Panc1 (cell line): ENCODE measurements at regions not wholly inside any gene's neighbourhood (a gene's known extent, or its start where the extent isn't known, plus 50 kb on each side); places are given as distances from the start of the nearest gene placed in this dataset.

ENCODE experiments used
- ATAC-seq: fragments of 200-7000 bp; cut with Tn5 transposase; 2 replicates; pipeline ENCODE4 v1.9.1; 2020; ENCODE audit warnings: mild to moderate bottlenecking, moderate library complexity
- BruUV-seq: library from RNA; stranded (reverse); fragments of 400-500 nt; replicated peaks from 2 replicates; lab custom pipeline; 2021; lab: Mats Ljungman, UMichigan
- CTCF ChIA-PET: fragments of 300-600 bp; sonication (Branson Sonifier 250); formaldehyde crosslinking; loops from one replicate; lab custom pipeline; 2022; ENCODE audit warnings: antibody characterized with exemption; lab: Charles Lee
- POLR2A ChIA-PET: fragments of 300-600 bp; sonication (Branson Sonifier 250); formaldehyde crosslinking; loops from one replicate; lab custom pipeline; 2022; ENCODE audit warnings: antibody characterized with exemption; lab: Charles Lee
- DNase-seq: peaks from one replicate; pipeline ENCODE4 v3.0.0-alpha.2; 2010; ENCODE audit warnings: low read depth, low spot score
- H3K27ac ChIP-seq: 2 replicates; pipeline ENCODE4 v1.5.1; 2011; ENCODE audit warnings: mild to moderate bottlenecking, low read length, inconsistent platforms
- H3K27me3 ChIP-seq: fragments of 200-500 bp; sonication (Bioruptor generic); 2 replicates; pipeline ENCODE4 v1.6.0; 2014; ENCODE audit warnings: low read length, inconsistent platforms; ENCODE audit not compliant: control insufficient read depth, insufficient read depth
- H3K36me3 ChIP-seq: fragments of 200-500 bp; sonication (Bioruptor generic); 2 replicates; pipeline ENCODE4 v1.5.1; 2014; ENCODE audit warnings: inconsistent platforms, mild to moderate bottlenecking, low read length, moderate library complexity; ENCODE audit not compliant: control insufficient read depth, insufficient read depth
- H3K4me1 ChIP-seq: 2 replicates; pipeline ENCODE4 v1.5.1; 2011; ENCODE audit warnings: inconsistent platforms, mild to moderate bottlenecking, low read length, moderate library complexity; ENCODE audit not compliant: control insufficient read depth, insufficient read depth
- H3K4me3 ChIP-seq, 2 experiments: 2 replicates each; pipeline ENCODE4 v1.5.1; 2011 to 2012; ENCODE audit warnings: low read depth in 2 of 2, low read length in 2 of 2, mild to moderate bottlenecking in 2 of 2, inconsistent platforms in 1 of 2, moderate library complexity in 1 of 2
- H3K9me3 ChIP-seq: fragments of 200-500 bp; sonication (Bioruptor generic); 2 replicates; pipeline ENCODE4 v1.5.1; 2014; ENCODE audit warnings: low read depth, mild to moderate bottlenecking, inconsistent platforms, low read length, moderate library complexity; ENCODE audit not compliant: control insufficient read depth, insufficient read depth
- POLR2AphosphoS5 ChIP-seq: IDR thresholded peaks from 2 replicates; pipeline ENCODE4 v1.6.1; 2012; ENCODE audit warnings: mild to moderate bottlenecking, low read depth, low read length, moderate library complexity
- SIN3A ChIP-seq: IDR thresholded peaks from 2 replicates; pipeline ENCODE4 v1.6.1; 2012; ENCODE audit warnings: low read depth, mild to moderate bottlenecking, low read length, moderate library complexity, borderline replicate concordance; ENCODE audit not compliant: insufficient read depth
- TCF7L2 ChIP-seq: IDR thresholded peaks from 2 replicates; pipeline ENCODE4 v1.6.1; 2011; ENCODE audit warnings: mild to moderate bottlenecking, low read depth, low read length, inconsistent platforms
- in situ Hi-C: cut with HindIII; loops from 2 replicates; pipeline ENCODE4 v1.10.0; 2016; ENCODE audit warnings: low sequenced_read_pairs, low pct_unique_long_range_greater_than_20kb
- intact Hi-C: fragments of 100-400 bp; cut with micrococcal nuclease; formaldehyde crosslinking; loops from one replicate; pipeline ENCODE4 v1.10.0; 2022; ENCODE audit not compliant: unreplicated experiment
- TF ChIP-seq, protein P1 (sequence below), 2 experiments: IDR thresholded peaks; 2 replicates each; pipeline ENCODE4 v1.6.1; 2011 to 2012; ENCODE audit warnings: low read depth in 2 of 2, control low read depth in 1 of 2, low read length in 1 of 2, mild to moderate bottlenecking in 1 of 2, moderate library complexity in 1 of 2; ENCODE audit not compliant: insufficient read depth in 1 of 2
- TF ChIP-seq, protein P2 (sequence below): fragments of 450-650 bp; IDR thresholded peaks from 2 replicates; pipeline ENCODE4 v1.5.1; 2017; ENCODE audit warnings: mild to moderate bottlenecking

DNA sequence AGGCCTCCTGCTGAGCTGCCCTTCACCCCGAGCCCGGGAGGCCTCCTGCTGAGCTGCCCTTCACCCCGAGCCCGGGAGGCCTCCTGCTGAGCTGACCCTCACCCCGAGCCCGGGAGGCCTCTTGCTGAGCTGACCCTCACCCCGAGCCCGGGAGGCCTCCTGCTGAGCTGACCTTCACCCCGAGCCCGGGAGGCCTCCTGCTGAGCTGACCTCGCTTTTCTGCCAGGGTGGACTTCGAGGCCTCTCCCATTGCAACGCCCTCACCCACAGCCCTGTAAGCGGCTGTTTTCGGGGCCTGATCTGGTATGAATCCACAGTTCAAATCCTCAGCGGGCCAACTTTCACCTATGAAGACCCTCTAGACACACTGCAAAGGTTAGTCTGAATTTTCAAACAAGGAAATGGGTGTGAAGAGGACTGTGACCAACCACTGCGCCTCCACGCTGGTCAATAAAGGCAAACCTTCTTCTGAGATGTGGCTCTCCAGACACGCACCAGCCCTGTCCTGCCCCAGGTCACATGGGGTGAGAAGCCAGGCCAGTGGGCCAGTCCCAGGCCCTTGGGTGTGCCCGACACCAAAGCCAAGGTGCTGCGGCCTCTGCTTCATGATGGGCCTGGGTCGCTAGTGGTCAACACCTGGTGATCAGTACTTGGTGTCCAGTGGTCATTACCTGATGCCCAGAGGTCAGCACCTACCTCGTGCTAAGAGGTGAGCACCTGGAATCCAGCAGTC, 225.1 kb upstream of the SALL3 start:
- Histone ChIP-seq H3K27me3 (peaks cover 23% of the 10 kb centered on the region), H3K27ac (no peak overlapping the region), H3K36me3 (no peaks in the 10 kb centered on the region), H3K4me1 (no peaks in the 10 kb centered on the region), H3K9me3 (no peaks in the 10 kb centered on the region), H3K4me3 (no peak overlapping the region)
- POLR2A ChIA-PET = no interaction called here
- no peak for TF ChIP-seq POLR2AphosphoS5
- TF ChIP-seq, protein P1, sequence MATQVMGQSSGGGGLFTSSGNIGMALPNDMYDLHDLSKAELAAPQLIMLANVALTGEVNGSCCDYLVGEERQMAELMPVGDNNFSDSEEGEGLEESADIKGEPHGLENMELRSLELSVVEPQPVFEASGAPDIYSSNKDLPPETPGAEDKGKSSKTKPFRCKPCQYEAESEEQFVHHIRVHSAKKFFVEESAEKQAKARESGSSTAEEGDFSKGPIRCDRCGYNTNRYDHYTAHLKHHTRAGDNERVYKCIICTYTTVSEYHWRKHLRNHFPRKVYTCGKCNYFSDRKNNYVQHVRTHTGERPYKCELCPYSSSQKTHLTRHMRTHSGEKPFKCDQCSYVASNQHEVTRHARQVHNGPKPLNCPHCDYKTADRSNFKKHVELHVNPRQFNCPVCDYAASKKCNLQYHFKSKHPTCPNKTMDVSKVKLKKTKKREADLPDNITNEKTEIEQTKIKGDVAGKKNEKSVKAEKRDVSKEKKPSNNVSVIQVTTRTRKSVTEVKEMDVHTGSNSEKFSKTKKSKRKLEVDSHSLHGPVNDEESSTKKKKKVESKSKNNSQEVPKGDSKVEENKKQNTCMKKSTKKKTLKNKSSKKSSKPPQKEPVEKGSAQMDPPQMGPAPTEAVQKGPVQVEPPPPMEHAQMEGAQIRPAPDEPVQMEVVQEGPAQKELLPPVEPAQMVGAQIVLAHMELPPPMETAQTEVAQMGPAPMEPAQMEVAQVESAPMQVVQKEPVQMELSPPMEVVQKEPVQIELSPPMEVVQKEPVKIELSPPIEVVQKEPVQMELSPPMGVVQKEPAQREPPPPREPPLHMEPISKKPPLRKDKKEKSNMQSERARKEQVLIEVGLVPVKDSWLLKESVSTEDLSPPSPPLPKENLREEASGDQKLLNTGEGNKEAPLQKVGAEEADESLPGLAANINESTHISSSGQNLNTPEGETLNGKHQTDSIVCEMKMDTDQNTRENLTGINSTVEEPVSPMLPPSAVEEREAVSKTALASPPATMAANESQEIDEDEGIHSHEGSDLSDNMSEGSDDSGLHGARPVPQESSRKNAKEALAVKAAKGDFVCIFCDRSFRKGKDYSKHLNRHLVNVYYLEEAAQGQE (IDR thresholded peaks at IDR 0.05; ENCODE audit: insufficient read depth in 1 of 2, low read depth in 2 of 2, low read length in 1 of 2) = no peak
- TF ChIP-seq SIN3A = no peak
- TF ChIP-seq, protein P2, sequence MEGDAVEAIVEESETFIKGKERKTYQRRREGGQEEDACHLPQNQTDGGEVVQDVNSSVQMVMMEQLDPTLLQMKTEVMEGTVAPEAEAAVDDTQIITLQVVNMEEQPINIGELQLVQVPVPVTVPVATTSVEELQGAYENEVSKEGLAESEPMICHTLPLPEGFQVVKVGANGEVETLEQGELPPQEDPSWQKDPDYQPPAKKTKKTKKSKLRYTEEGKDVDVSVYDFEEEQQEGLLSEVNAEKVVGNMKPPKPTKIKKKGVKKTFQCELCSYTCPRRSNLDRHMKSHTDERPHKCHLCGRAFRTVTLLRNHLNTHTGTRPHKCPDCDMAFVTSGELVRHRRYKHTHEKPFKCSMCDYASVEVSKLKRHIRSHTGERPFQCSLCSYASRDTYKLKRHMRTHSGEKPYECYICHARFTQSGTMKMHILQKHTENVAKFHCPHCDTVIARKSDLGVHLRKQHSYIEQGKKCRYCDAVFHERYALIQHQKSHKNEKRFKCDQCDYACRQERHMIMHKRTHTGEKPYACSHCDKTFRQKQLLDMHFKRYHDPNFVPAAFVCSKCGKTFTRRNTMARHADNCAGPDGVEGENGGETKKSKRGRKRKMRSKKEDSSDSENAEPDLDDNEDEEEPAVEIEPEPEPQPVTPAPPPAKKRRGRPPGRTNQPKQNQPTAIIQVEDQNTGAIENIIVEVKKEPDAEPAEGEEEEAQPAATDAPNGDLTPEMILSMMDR = no peak
- TF ChIP-seq TCF7L2 = no peak
- no TSS peak for BruUV-seq
- DNase-seq (no peak), ATAC-seq (no peak)
- intact Hi-C loops (no loop called here), in situ Hi-C loops (no loop called here)
- CTCF ChIA-PET = interaction anchor here (0.7 kb wide), 1 partner anchor 174 kb away, joined by 4 read pairs; no protein-coding TSS in a partner anchor

DNA sequence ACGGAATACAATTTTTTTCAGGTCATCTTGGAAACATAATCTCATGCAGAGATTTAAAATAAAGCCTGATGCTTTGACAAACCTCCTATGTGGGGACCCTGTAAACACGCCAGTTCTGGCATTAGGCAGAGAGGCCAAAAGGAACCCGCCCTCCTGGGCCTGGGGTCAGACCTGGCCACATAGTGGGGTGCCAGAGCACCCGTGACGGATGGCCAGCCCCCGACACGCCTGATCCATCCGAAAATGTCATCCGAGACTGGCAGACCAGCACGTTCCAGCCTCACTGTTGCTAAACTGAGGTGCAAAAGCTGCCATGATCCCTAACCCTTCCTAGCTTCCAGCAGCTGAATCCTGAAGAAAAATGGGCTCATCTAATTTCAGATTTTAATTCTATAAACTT, 222.6 kb upstream of the SALL3 start:
- H3K36me3 ChIP-seq = no peaks in the 10 kb centered on the region
- TF ChIP-seq, protein P1 (IDR thresholded peaks at IDR 0.05; ENCODE audit: insufficient read depth in 1 of 2, low read depth in 2 of 2, low read length in 1 of 2) = no peak
- TF ChIP-seq, protein P2 = no peak
- no peak for TF ChIP-seq SIN3A
- TF ChIP-seq POLR2AphosphoS5 = no peak
- no peak for TF ChIP-seq TCF7L2
- H3K9me3 ChIP-seq = no peaks in the 10 kb centered on the region
- in situ Hi-C loops (no loop called here), intact Hi-C loops (no loop called here)
- H3K27ac ChIP-seq = no peak overlapping the region
- H3K4me1 ChIP-seq = no peaks in the 10 kb centered on the region
- ChIA-PET POLR2A (interaction anchor here (0.5 kb wide), 1 partner anchor 1495 kb away, joined by 3 read pairs; no protein-coding TSS in a partner anchor), CTCF (no interaction called here)
- BruUV-seq = no TSS peak
- H3K4me3 ChIP-seq = no peak overlapping the region
- no peak for DNase-seq
- no peak for ATAC-seq
- peaks cover 23% of the 10 kb centered on the region for H3K27me3 ChIP-seq
